Heart left ventricle (tissue), 13 donors: ENCODE measurements at regions not wholly inside any gene's neighbourhood (a gene's known extent, or its start where the extent isn't known, plus 50 kb on each side); places are given as distances from the start of the nearest gene placed in this dataset.

Experiments used
- CTCF ChIP-seq, 12 donors: fragments of 200-600 bp; sonication (generic) in 4 of 12; IDR thresholded peaks; one replicate each; pipeline versions ENCODE4 v1.5.0 to v1.8.0; 2018 to 2022; ENCODE audit warnings: antibody characterized with exemption in 12 of 12, mild to moderate bottlenecking in 5 of 12
- POLR2A ChIP-seq, 2 donors: fragments of 450-650 bp; IDR thresholded peaks; one replicate each; pipeline ENCODE4 v1.6.1; 2017; ENCODE audit warnings: antibody characterized with exemption in 2 of 2, mild to moderate bottlenecking in 2 of 2, moderate library complexity in 2 of 2
- donor health status: ischemic (EF 13 %, LVEDD 7.1; RV severe dilation, severe dysfunction).
- donor health status: DM: no; HTN: yes; CAD: no.
- donor health status: DM: no; HTN: no; CAD: no.
- donor health status: ischemic (EF 25% LVEDD 6.9; RV normal size, moderate dysfunction).
- donor health status: ischemic (EF 25% LVEDD 5.7; RV mildly dilated, moderate dysfunction).
- donor health status: ischemic (EF 35%, LVEDD 5.7; RV mildly dilated, moderate dysfunction).
- donor health status: nonischemic (EF 11% LVEDD 7.7; RV severe dilation, severe dysfunction).
- donor health status: DM: yes; HTN: yes; CAD: no.
- donor health status: PGD.
- donor health status: ischemic (EF 29% LVEDD 5.4; RV normal size, mild dysfunction).
- donor health status: nonischemic (EF 23%, LVEDD 6.1; RV moderate dilation, normal function).

GRCh38 chr13:44169018-44169911 lies 204.4 kb upstream of the SERP2 start:
- TF ChIP-seq CTCF (IDR thresholded peaks at IDR 0.05) (no peak), POLR2A (IDR thresholded peaks at IDR 0.05) (no peak)
